Large intestine (tissue), 3 donors: ENCODE measurements at regions not wholly inside any gene's neighbourhood (a gene's known extent, or its start where the extent isn't known, plus 50 kb on each side); places are given as distances from the start of the nearest gene placed in this dataset.

Experiments used
- DNase-seq, 2 donors: peaks; one replicate each; pipeline versions ENCODE4 v3.0.0 to v3.0.0-alpha.2; 2013
- H3K27ac ChIP-seq: one replicate; pipeline ENCODE4 v1.5.1; 2013; ENCODE audit warnings: low read length
- H3K27me3 ChIP-seq: 2 replicates; pipeline ENCODE4 v1.6.1; 2013; ENCODE audit warnings: low read length; ENCODE audit not compliant: control insufficient read depth, insufficient read depth
- H3K36me3 ChIP-seq: 2 replicates; pipeline ENCODE4 v1.6.1; 2013; ENCODE audit warnings: low read length; ENCODE audit not compliant: control insufficient read depth, insufficient read depth
- H3K4me1 ChIP-seq: one replicate; pipeline ENCODE4 v1.6.1; 2013; ENCODE audit warnings: low read length; ENCODE audit not compliant: control insufficient read depth, insufficient read depth
- H3K4me3 ChIP-seq: one replicate; pipeline ENCODE4 v1.5.1; 2013; ENCODE audit warnings: low read length
- H3K9me3 ChIP-seq: one replicate; pipeline ENCODE4 v1.6.1; 2013; ENCODE audit warnings: mild to moderate bottlenecking, low read depth, low read length, moderate library complexity; ENCODE audit not compliant: control insufficient read depth
- WGBS: methylation state at CpG from one replicate; pipeline ENCODE4 v1.1.5; 2013; ENCODE audit warnings: low lambda C conversion rate; ENCODE audit not compliant: insufficient coverage; 5-methylcytosine and 5-hydroxymethylcytosine counted together

GRCh38 chr2:6358546-6358945 lies 507.2 kb downstream of the CMPK2 start:
- Histone ChIP-seq H3K27me3 (no peaks in the 10 kb centered on the region), H3K4me3 (no peak overlapping the region), H3K36me3 (no peaks in the 10 kb centered on the region), H3K9me3 (no peaks in the 10 kb centered on the region), H3K27ac (no peak overlapping the region), H3K4me1 (no peaks in the 10 kb centered on the region)
- 40% methylated on average over 2 of the region's 5 CpGs for WGBS
- peak in 1 of 2 donors; percentile 34 for DNase-seq

GRCh38 chr2:6358985-6359384 lies 506.7 kb downstream of the CMPK2 start:
- H3K4me3 ChIP-seq, result no peak overlapping the region
- H3K27ac ChIP-seq, result no peak overlapping the region
- H3K27me3 ChIP-seq, result no peaks in the 10 kb centered on the region
- no peaks in the 10 kb centered on the region for H3K9me3 ChIP-seq
- H3K4me1 ChIP-seq, result no peaks in the 10 kb centered on the region
- DNase-seq, result no peak
- H3K36me3 ChIP-seq, result no peaks in the 10 kb centered on the region
- WGBS, result no CpG with 5 or more reads among the region's 5 CpGs

DNA sequence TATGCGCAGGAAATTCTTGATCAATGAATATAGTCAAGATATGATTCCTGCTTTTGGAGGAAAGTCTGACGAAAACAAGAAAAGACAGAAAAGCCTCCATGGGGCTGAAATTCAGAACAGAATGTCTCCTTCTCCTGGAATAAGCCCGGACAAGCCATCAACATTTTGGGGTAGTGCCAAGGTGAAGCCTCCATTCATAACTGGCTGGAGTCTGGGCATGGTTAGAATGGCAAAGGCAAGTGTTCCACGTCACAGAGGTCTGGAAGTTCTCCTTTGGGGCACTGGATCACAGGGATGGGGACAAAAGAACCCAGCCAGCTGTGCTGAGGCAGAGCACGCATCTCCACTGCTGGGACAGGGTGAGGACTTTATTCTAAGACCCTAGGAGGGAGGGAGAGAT lies 505.7 kb downstream of the CMPK2 start:
- H3K4me1 ChIP-seq, result no peaks in the 10 kb centered on the region
- WGBS, result 65% methylated on average over 2 of the region's 5 CpGs
- H3K27me3 ChIP-seq, result no peaks in the 10 kb centered on the region
- no peaks in the 10 kb centered on the region for H3K9me3 ChIP-seq
- H3K4me3 ChIP-seq, result no peak overlapping the region
- no peak for DNase-seq
- no peak overlapping the region for H3K27ac ChIP-seq
- no peaks in the 10 kb centered on the region for H3K36me3 ChIP-seq

DNA sequence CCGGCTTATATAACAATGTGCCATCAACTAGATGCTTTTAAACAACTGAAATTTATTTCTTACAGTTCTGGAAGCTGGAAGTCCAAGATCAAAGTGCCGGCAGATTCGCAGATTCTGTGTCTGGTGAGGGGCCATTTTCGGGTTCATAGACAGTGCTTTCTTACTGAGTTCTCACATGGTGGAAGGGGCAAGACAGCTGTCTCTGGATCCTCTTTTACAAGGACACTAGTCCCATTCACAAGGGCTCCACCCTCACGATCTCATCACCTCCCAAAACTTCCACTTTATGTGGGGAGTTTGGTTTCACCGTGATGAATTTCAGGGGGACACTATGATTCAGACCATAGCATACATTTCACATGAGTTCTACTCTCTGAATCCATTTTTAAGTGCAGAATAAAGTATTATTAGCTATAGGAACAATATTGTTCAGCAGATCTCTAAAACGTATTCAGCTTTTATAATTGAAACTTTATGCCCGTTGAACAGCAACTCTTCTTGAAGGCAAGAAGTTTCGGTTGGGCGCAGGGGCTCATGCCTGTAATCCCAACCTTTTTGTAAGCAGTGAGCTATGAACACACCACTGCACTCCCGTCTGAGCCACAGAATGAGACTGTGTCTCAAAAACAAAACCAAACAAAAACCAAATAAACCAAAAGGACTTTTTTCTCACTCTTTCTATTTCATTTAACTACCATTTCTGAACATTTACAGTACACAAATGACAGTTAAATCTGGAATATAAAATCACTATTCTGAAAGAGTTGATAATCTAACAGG lies 502.8 kb downstream of the CMPK2 start:
- 100% methylated on average over 1 of the region's 11 CpGs for WGBS
- H3K27me3 ChIP-seq, result no peaks in the 10 kb centered on the region
- no peak for DNase-seq
- no peaks in the 10 kb centered on the region for H3K36me3 ChIP-seq
- no peak overlapping the region for H3K27ac ChIP-seq
- no peak overlapping the region for H3K4me3 ChIP-seq
- H3K9me3 ChIP-seq, result no peaks in the 10 kb centered on the region
- no peaks in the 10 kb centered on the region for H3K4me1 ChIP-seq

- Histone ChIP-seq H3K36me3 (no peaks in the 10 kb centered on the region), H3K27me3 (no peaks in the 10 kb centered on the region), H3K9me3 (no peaks in the 10 kb centered on the region), H3K4me3 (no peak overlapping the region), H3K4me1 (peaks cover 16% of the 10 kb centered on the region), H3K27ac (no peak overlapping the region)
- peak in 1 of 2 donors; percentile 36 for DNase-seq
- 71% methylated on average over 1 of the region's 2 CpGs for WGBS
Observed at GRCh38 chr2:6368281-6368680, 497.4 kb downstream of the CMPK2 start.

GRCh38 chr2:6369266-6369665 lies 496.4 kb downstream of the CMPK2 start:
- Histone ChIP-seq H3K36me3 (no peaks in the 10 kb centered on the region), H3K4me3 (no peak overlapping the region), H3K9me3 (no peaks in the 10 kb centered on the region), H3K4me1 (peaks cover 22% of the 10 kb centered on the region), H3K27ac (no peak overlapping the region), H3K27me3 (no peaks in the 10 kb centered on the region)
- DNase-seq, result peak in 1 of 2 donors; percentile 19
- WGBS, result 80% methylated on average over 1 of the region's 3 CpGs

DNA sequence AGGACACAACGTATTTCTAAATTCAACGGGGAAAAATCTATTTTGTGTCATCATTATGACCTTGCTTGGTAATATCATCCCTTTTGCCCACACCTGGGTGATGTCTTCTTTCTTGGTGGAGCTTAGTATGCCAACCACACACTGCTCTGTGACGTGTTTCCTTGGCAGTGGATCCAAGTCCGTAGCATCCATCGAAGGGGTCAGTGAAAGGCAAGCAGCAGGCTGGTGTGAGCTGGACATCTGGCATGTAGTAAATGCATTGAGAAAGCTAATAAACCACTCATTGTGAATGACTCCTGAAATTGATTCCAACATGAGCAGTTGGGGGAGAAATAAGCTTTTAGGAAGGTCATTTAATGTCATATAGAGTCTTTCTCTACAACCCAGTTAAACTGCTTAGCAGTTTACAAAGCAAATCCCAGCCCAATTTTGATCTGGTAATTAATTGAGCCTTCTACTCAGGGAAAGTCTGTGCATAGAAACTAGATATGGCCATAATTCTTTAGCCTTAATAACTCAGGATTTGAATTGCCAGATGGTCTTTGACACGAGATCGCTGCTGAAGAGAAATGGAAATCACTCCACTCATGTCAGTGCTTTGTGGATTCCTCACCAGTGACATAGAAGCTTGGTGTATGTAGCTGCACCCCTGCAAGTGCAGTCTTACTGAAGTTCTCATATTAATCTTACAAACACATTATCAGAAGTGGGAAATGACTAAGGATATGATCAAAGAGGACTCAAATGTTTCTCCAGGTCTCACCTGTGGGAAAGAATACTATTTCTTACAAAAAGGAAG lies 494.8 kb downstream of the CMPK2 start:
- peaks cover 22% of the 10 kb centered on the region for H3K4me1 ChIP-seq
- H3K4me3 ChIP-seq, result no peak overlapping the region
- H3K36me3 ChIP-seq, result no peaks in the 10 kb centered on the region
- H3K27me3 ChIP-seq, result no peaks in the 10 kb centered on the region
- DNase-seq, result peak in 1 of 2 donors; percentile 29
- H3K27ac ChIP-seq, result no peak overlapping the region
- WGBS, result no CpG with 5 or more reads among the region's 7 CpGs
- no peaks in the 10 kb centered on the region for H3K9me3 ChIP-seq

GRCh38 chr2:6372317-6372901 lies 493.3 kb downstream of the CMPK2 start:
- Histone ChIP-seq H3K27me3 (no peaks in the 10 kb centered on the region), H3K36me3 (no peaks in the 10 kb centered on the region), H3K4me1 (peaks cover 22% of the 10 kb centered on the region), H3K27ac (peak overlapping the region; percentile 67), H3K9me3 (no peaks in the 10 kb centered on the region), H3K4me3 (no peak overlapping the region)
- peak; percentile 86 to 96 for DNase-seq
- no CpG with 5 or more reads among the region's 3 CpGs for WGBS

DNA sequence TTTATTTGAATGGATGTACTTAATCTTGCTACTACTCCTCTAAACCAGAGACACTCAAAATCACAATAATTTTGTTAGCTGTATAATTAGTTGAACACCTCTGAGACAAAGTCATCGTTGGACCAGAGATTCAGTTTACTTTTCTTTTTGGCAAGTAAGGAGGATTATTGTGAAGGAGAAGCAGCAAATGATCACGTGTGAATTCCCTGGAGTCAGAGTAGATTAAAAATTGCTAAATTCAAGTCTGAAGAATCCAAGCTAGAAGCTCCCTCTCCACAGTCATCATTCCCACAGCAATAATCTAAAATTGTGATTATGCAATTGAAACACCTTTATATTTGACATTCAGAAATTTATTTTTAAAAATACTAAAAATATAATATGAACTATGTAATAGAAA lies 484.4 kb downstream of the CMPK2 start:
- Histone ChIP-seq H3K27ac (no peak overlapping the region), H3K4me1 (no peaks in the 10 kb centered on the region), H3K27me3 (no peaks in the 10 kb centered on the region), H3K36me3 (no peaks in the 10 kb centered on the region), H3K4me3 (no peak overlapping the region), H3K9me3 (no peaks in the 10 kb centered on the region)
- no peak for DNase-seq
- no CpG with 5 or more reads among the region's 2 CpGs for WGBS

DNA sequence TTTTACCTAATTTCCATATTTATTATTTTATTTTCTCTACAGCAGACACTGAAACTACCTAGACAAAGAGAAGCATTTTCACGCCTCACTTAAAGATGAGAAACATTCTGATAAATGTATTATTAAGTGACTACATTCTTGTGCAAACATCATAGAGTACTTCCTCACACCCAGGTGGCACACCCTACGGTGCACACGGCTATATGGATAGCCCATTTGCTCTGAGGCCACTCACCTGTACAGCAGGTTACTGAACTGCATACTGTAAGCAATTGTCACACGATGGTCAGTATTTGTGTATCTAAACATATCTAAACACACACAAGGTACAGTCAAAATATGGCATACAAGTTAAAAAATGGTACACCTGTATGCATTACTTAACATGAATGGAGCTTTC lies 481.4 kb downstream of the CMPK2 start:
- Histone ChIP-seq H3K9me3 (no peaks in the 10 kb centered on the region), H3K36me3 (no peaks in the 10 kb centered on the region), H3K27me3 (no peaks in the 10 kb centered on the region), H3K27ac (no peak overlapping the region), H3K4me1 (no peaks in the 10 kb centered on the region), H3K4me3 (no peak overlapping the region)
- WGBS, result no CpG with 5 or more reads among the region's 4 CpGs
- peak in 1 of 2 donors; percentile 17 for DNase-seq
